Fibroblast of skin of back (primary cell): ENCODE measurements at regions not wholly inside any gene's neighbourhood (a gene's known extent, or its start where the extent isn't known, plus 50 kb on each side); places are given as distances from the start of the nearest gene placed in this dataset.

Experiments
- DNase-seq: peaks from one replicate; pipeline ENCODE4 v3.0.0-alpha.2; 2013

DNA sequence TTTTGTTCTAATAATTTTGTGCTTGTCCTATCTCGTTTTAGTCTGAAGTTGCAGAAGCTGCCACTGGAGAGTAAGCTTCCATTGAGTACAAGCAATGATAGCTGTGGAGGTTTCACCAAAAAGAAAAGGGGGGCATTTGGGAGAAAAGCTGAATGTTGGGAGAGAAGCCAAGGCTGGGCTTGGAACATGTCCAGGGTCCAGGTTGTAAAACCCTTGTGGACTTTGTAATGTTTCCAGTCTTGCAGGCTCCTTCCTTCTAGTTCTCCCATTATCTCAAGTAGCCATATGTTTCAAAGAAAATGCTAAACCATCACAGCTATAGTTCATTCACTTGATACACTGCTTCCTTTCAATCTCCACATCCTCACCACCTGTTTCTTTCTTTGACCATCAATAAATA lies 880.2 kb downstream of the NLGN4Y start:
- no peak for DNase-seq

- DNase-seq: no peak
Observed at GRCh38 chrY:15415165-15415564, 890.8 kb downstream of the NLGN4Y start.

- DNase-seq: peak; percentile 37
Observed at GRCh38 chrY:15418613-15419012, 894.3 kb downstream of the NLGN4Y start.

GRCh38 chrY:15424665-15425132 lies 900.4 kb downstream of the NLGN4Y start:
- peak; percentile 54 for DNase-seq

GRCh38 chrY:15440021-15440695 lies 915.8 kb downstream of the NLGN4Y start:
- DNase-seq: no peak

DNA sequence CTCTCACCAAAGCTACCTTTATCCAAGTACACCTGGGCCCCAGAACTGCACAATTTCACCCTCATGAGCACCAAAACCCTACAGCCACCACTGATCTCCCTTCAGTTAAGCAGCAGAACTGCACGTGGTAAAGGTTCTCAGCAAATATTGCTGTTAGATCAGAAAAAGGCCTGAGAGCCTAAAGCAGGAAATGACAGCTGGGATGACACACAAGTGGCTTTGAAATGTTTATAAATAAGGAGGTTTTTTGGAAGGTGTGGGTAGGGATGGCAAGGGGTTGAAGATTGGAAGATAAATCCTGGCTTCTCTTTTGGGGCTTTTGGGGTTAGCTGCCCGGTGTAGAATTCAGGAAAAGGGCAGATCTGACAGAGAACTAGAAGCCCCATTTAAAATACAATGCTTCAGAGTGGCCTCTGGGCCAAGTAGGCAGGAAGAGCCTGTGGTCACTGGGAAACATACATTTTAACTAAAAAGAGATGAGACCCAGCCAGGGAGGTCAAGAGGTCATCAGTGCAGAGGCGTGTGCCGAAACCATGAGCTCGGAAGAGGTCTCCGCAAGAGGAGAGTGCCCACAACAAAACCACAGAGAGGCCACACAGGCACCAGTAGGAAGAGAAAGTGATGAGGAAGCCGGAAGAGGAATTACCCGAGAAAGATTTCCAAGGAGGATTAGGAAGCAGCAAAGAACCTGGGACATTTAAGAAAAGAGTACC lies 916.5 kb downstream of the NLGN4Y start:
- DNase-seq: no peak

GRCh38 chrY:15441878-15442277 lies 917.5 kb downstream of the NLGN4Y start:
- DNase-seq: no peak

GRCh38 chrY:15445871-15446270 lies 921.5 kb downstream of the NLGN4Y start:
- DNase-seq: peak; percentile 69

DNA sequence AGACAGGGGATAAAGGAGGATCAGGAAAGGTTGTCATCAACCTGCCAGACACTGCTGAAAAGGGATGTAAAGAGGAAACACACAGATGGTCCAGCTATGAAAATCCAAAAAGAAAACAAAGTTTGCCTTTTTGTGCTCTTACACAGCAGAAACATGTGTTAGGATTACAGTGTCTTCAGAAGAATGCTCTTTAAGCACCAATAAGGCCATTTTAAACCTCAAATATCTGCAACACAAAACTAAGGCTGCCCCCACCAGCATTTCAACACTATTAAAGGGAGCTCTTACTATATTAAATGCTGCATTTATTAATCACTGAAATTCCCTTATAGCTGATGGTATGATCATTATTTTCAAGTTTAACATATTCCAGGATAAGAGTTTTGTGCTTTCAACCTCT lies 922.5 kb downstream of the NLGN4Y start:
- peak; percentile 29 for DNase-seq

DNA sequence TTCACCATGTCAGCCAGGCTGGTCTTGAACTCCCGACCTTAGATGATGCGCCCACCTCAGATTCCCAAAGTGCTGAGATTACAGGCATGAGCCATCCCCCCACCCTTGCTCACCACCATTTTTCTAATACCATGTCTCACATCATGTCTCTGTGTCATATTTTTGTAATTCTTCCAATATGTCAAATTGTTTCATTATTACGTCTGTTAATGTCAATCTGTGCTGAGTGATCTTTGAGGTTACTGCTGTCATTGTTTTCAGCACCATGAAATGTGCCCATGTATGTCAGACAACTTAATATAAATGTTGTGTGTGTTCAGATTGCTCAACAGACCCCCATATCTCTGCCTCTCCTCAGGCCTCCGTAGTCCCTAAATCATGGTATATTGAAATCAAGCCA lies 923.6 kb downstream of the NLGN4Y start:
- DNase-seq: no peak

DNA sequence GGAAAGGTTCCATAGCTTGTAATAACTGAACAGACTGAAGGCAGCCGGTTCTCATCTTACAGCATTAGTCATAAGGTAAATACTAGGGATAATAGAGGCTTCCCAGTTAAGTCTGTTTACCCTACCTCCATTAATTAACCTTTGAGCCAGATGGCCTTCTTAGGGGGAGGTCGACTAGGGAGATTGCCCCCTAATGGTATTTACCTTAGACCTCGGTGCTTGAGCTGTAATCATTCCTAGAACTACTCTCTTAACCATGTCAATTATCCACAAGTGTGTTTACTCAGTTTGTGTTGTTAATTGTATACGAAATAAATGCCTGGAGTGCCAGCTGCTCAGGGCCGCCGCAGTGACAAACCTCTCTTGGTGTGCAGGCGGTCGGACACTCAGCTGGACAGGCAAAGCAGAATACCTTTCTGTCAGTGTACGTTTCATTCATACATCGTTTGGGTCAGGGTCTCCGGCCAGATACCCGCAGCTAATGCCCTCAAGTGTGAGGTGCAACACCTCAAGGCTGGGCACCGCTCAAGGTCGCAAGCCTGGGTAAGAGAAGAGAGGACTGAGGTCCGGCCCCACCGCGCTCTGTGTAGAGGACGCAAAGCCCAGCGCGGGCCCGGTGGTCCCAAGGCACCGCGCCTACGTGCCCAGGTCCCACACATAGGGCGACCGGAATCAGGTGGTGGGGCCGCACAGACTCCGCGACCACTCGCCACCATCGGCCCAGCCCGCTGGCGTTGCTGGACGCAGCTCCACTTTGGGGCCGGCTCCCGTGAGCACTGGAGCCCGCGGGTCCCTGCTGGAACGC lies 931.0 kb downstream of the NLGN4Y start:
- DNase-seq: no peak

DNA sequence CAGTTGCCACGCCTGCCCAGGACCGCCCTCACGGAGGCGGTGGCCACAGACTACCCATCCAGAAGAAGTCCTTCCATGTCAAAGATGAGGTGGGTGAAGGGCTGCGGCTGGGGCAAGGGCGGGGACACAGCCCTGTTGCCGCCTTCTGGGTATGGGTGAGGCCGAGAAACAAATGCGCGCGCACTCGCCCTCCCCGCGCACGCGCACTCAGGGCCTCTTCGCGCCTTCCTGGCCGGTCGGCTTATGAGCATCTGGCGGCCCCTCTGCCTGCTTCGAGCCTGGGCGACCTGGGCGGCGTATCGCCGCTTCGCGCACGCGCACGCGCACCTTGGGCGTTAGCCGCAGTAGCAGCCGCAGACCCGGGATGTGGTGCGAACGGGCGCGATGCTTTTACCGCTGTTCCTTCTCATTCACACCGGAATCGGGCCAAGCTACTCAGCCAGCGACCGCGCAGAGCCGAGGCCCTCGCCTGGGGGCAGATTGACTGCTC lies 931.7 kb downstream of the NLGN4Y start:
- DNase-seq: peak; percentile 73

DNA sequence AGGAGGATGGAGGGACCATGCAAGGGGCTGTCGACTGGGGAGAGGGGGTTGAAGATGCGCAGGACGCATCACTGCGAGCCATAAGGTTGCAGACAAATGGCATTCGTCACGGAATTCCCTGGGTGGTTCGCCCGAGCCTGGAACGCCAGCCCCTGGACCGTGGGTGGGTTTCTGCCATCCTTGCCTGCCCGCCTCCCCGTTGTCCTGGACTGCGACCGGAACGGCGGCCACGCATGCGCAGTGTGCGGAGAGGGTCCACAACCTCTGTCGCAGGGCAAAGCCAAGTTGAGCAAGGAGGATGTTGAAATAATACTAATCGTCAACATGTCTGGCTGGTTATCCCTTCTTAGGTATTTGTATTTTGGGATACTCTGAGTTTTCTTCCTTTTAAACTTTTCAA lies 932.2 kb downstream of the NLGN4Y start:
- no peak for DNase-seq

DNA sequence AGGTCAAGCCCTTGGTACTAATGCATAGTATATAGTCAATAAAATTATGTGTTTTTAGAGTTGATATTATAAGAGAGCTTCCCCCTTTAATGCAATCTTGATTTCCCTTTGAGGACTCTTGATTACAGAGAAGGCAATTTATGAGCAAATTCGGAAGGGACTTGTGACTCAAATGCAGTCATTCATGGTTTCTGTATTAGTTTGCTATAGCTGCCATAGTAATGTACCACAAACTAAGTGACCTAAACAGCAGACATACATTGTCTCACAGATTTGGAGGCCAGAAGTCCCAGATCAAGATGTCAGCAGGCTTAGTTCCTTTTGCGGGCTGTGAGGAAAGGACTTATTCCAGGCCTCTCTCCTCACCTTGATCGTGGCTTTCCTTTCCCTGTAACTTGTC lies 933.4 kb downstream of the NLGN4Y start:
- no peak for DNase-seq

DNA sequence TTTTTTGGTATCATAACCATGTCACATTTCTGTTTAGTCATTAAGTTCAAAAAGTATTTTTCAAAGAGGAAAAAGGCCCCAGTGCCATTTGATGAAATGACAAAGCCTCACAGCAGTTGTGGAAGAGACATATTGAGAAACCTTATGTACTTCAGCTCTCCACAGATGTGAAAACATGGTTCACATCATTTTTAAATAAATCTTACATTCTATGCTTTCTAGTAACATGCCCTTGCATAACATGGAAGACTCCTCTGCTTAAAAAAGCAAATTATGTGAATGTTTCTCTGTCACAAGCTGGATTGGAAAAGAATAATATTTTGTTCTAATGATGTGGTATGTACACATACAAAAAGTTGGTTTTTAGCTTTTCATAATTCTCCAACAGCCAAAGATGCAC lies 934.1 kb downstream of the NLGN4Y start:
- DNase-seq: no peak

- DNase-seq: no peak
Observed at GRCh38 chrY:15465880-15466279, 941.6 kb downstream of the NLGN4Y start.

GRCh38 chrY:15466891-15467290 lies 942.6 kb downstream of the NLGN4Y start:
- no peak for DNase-seq

GRCh38 chrY:15468091-15468490 lies 943.8 kb downstream of the NLGN4Y start:
- no peak for DNase-seq

- peak; percentile 80 for DNase-seq
Observed at GRCh38 chrY:15471371-15471770, 947.0 kb downstream of the NLGN4Y start.

DNA sequence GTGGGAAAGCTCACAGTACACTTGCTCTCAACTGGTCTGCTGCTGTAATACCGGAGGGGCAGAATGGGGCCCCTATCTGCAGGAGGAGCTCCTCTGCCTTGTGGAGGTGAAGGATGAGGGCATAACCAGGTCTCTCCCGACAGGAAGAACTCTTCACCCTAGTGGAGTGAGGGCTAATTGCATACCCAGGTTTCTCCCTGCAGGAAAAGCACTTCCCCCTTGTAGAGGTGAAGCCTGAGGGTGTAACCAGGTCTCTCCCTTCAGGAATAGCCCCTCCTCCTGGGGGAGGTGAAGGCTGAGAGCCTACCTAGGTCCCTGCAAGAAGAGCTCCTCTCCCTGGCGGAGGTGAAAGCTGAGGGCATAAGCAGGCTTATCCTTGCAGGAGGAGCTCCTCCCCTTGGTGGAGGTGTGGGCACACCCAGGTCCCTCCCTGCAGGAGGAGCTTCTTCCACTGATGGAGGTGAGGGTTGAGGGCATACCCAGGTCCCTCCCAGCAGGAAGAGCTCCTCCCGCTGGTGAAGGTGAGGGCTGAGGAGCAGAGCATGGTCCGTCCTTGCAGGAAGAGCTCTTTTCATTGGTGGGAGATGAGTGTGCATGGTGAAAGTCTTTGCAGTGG lies 954.1 kb downstream of the NLGN4Y start:
- DNase-seq: no peak

- DNase-seq: no peak
Observed at GRCh38 chrY:15500536-15500935, 976.2 kb downstream of the NLGN4Y start.

DNA sequence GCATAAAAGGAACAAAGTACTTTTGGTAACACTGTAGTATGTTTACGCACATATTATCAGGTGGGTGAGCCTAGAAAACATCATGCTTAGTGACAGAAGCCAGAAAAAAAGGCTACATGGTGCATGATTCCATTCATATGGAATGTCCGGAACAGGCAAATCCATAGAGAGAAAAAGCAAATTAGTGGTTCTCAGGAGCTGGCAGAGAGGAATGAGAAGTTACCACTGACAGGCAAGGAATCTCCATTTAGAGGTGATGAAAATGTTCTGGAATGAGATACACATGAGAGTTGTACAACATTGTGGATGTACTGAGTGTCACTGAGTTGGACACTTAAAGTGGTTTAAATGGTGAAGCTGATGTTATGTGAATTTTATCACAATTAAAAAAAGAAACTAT lies 976.9 kb downstream of the NLGN4Y start:
- peak; percentile 60 for DNase-seq

DNA sequence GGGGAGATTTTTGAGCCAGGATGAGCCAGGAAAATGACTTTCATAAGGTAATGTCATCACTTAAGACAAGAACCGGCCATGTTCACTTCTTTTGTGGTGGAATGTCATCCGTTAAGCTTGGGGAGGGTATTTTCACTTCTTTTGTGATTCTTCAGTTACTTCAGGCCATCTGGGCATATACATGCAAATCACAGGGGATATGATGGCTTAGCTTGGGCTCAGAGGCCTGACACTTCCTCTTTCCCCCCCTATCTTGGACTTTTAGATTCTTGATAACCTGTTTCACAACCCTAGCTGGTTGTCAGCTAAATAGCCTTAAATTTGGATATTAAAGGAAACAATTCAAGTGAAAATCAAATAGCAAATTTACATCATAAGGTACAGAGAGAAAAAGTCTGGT lies 986.0 kb downstream of the NLGN4Y start:
- DNase-seq: no peak
